ENCODE measurements at regions not wholly inside any gene's neighbourhood (a gene's known extent, or its start where the extent isn't known, plus 50 kb on each side); places are given as distances from the start of the nearest gene placed in this dataset.
"Not testable (repeated sequence)": the region's sequence is repeated elsewhere in the genome, so short reads cannot be mapped to it uniquely, and the experiment has no call there.

- no peaks in the 10 kb centered on the region for H3K27me3 ChIP-seq
- H3K9me3 ChIP-seq = no peaks in the 10 kb centered on the region
- no peak for TF ChIP-seq CTCF (IDR thresholded peaks at IDR 0.05; ENCODE audit: low read depth, low read length)
- DNase-seq = no peak
- no peaks in the 10 kb centered on the region for H3K4me1 ChIP-seq
- no peaks in the 10 kb centered on the region for H3K36me3 ChIP-seq
- no peak overlapping the region for H3K4me3 ChIP-seq (ENCODE audit: low read depth, low read length)
Observed at GRCh38 chr10:78441694-78442093, 408.0 kb downstream of the RPS24 start.

GRCh38 chr10:78442836-78443550 is 409.3 kb downstream of the RPS24 start:
- TF ChIP-seq CTCF (IDR thresholded peaks at IDR 0.05; ENCODE audit: low read depth, low read length) = no peak
- Histone ChIP-seq H3K36me3 (no peaks in the 10 kb centered on the region), H3K4me3 (ENCODE audit: low read depth, low read length) (no peak overlapping the region), H3K4me1 (no peaks in the 10 kb centered on the region), H3K27me3 (no peaks in the 10 kb centered on the region), H3K9me3 (no peaks in the 10 kb centered on the region)
- DNase-seq = peak; percentile 48

GRCh38 chr10:78443900-78444571 is 410.4 kb downstream of the RPS24 start:
- no peak for TF ChIP-seq CTCF (IDR thresholded peaks at IDR 0.05; ENCODE audit: low read depth, low read length)
- DNase-seq = no peak
- Histone ChIP-seq H3K9me3 (no peaks in the 10 kb centered on the region), H3K27me3 (no peaks in the 10 kb centered on the region), H3K4me1 (no peaks in the 10 kb centered on the region), H3K4me3 (ENCODE audit: low read depth, low read length) (no peak overlapping the region), H3K36me3 (no peaks in the 10 kb centered on the region)

- not testable (repeated sequence) for H3K36me3 ChIP-seq; H3K4me3 ChIP-seq (ENCODE audit: low read depth, low read length); H3K4me1 ChIP-seq; H3K27me3 ChIP-seq; H3K9me3 ChIP-seq; DNase-seq
Observed at GRCh38 chr10:78444741-78445140, 411.1 kb downstream of the RPS24 start.

- H3K36me3 ChIP-seq = no peaks in the 10 kb centered on the region
- TF ChIP-seq CTCF (IDR thresholded peaks at IDR 0.05; ENCODE audit: low read depth, low read length) = no peak
Observed at GRCh38 chr10:78445308-78445707, 411.6 kb downstream of the RPS24 start.

GRCh38 chr10:78448470-78448869 is 414.8 kb downstream of the RPS24 start:
- no peak for TF ChIP-seq CTCF (IDR thresholded peaks at IDR 0.05; ENCODE audit: low read depth, low read length)
- no peaks in the 10 kb centered on the region for H3K36me3 ChIP-seq
- H3K9me3 ChIP-seq = no peaks in the 10 kb centered on the region
- peaks cover 16% of the 10 kb centered on the region for H3K4me1 ChIP-seq
- no peaks in the 10 kb centered on the region for H3K27me3 ChIP-seq
- no peak overlapping the region for H3K4me3 ChIP-seq (ENCODE audit: low read depth, low read length)
- no peak for DNase-seq

More at GRCh38 chr10:78445308-78445707, 411.6 kb downstream of the RPS24 start:
- no peak overlapping the region for H3K4me3 ChIP-seq (ENCODE audit: low read depth, low read length)
- H3K4me1 ChIP-seq = no peaks in the 10 kb centered on the region; the same call in 1 of the 2 replicates
- DNase-seq = no peak
- no peaks in the 10 kb centered on the region for H3K9me3 ChIP-seq
- H3K27me3 ChIP-seq = no peaks in the 10 kb centered on the region
